Stimulated activated CD8-positive, alpha-beta memory T cell treated with anti-CD3 and anti-CD28 coated beads, Interleukin-7, amount 100 ng/mL, for 48 hours (primary cell): ENCODE measurements at regions not wholly inside any gene's neighbourhood (a gene's known extent, or its start where the extent isn't known, plus 50 kb on each side); places are given as distances from the start of the nearest gene placed in this dataset.
"Not testable (repeated sequence)": the region's sequence is repeated elsewhere in the genome, so short reads cannot be mapped to it uniquely, and the experiment has no call there.

Experiments used
- DNase-seq, 2 donors: peaks; one replicate each; pipeline ENCODE4 v3.0.0-alpha.2; 2020; ENCODE audit warnings: low read depth in 1 of 2; ENCODE audit errors: extremely low read depth in 1 of 2

DNA sequence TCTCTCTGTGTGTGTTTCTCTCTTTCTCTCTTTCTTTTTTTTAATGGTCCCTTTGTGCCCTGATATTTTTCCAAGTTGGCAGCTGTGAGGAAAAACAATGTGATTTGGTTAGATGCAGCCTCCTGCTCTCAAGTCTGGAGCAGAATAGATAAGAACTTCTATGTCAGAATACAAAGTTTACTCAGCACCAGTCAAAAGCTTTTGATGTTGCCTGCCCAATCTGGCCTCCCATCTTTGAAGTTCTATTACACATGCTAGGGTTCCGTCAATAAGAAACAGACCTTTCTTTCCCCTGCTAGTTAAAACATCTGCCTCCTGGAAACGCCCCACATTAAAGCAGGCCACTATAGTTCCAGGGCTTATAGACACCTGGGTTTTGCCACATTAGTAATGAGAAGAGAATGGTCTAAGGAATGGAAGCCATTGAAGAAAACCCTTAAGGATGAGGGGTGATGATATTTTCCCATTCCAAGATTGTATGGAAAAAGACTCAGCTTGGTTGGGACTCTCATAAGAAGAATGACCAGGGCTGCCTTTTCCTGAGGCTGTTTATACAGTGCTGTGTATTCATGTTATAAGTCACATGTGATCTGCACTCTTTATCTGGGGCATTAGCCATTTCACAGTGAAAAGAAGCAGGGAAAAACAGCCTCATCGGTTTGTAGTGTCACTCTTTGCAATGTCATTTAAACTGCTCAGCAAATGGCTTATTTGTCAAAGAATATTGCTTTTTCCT, 414.7 kb upstream of the PROX1 start:
- DNase-seq = no peak

DNA sequence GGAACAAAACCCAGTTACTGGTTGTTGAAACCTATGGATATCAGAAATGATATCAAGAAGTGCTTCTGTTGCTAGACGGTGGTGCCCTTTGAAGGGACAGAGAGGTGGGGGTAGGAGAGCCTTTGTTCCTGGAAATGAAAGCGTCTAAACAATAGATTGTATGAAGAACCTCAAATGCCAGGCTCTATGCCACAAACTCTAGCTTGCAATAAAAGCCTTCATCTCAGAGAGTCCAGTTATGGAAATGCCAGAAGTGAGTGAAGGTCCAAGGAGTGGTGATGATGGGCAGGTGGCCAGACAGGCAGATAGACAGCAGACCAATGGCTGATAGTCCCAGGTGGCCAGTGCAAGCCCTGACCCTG, 414.1 kb upstream of the PROX1 start:
- DNase-seq = no peak

- no peak for DNase-seq
Measured at GRCh38 chr1:213582976-213583567, 404.7 kb upstream of the PROX1 start.

DNA sequence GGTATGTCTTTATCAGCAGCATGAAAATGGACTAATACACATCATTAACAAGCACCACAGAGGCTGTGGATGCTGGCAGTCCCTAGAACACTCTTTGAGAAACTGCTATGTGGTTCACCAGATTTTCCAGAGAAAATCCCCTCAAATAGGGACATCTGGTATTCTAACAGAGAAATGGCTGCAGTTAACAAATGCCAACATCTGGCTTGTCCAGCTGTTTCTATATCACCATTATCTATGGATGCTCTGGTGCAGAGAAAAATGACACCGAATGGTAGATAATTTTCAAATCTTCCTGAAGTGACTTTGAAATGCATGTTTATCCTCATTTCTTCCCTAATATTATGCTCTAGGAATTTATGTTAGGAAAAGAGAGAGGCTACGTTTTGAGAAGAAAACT, 403.5 kb upstream of the PROX1 start:
- DNase-seq = no peak

GRCh38 chr1:213585402-213585801, 402.4 kb upstream of the PROX1 start:
- DNase-seq = no peak

DNA sequence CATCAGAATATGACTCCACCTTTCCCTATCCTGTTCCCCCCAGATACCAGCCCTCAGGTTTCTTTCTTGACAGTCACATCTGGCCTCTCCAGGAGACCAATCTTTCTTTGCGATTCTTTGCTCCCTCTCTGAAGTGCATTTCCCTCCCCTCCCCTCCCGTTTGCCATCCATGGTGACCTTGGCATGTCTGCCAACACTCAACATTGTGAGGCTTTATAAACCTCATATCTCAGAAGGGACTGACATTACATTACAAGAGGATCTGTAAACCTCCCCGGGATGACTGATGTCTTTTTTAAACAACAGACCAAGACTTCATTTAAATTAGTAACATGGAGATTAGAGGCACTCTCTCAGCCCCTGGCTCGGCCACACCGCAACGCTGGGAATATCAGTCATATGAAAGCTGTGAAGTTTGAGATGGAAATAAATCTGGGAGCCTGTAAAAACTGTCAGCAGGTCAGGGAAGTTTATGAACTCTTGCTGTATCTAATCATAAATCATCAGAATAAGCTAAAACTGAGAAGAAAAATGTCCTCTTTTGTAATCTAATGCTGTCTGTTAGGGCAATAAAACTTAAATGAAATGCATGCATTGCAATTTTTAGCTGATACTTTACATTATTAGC, 401.7 kb upstream of the PROX1 start:
- no peak for DNase-seq

DNA sequence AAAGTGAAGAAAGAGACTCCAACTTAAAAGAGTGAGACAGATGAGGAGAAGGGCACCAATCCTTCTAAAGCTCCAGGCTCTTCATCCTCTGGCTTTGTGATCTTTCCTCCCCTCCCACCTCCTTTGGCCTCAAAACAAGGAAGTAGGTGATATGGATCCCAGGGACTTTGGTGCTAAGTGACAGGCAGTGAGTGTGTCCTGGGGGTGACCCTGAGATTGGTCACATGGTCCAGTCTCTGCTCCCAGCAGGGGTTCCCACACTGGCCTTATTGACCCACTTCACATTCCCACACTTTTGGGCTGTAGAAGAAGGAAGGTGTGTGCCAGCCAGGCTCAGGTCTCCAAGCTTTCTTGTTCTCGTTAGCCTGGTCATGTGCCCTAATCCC, 401.2 kb upstream of the PROX1 start:
- DNase-seq = no peak

DNA sequence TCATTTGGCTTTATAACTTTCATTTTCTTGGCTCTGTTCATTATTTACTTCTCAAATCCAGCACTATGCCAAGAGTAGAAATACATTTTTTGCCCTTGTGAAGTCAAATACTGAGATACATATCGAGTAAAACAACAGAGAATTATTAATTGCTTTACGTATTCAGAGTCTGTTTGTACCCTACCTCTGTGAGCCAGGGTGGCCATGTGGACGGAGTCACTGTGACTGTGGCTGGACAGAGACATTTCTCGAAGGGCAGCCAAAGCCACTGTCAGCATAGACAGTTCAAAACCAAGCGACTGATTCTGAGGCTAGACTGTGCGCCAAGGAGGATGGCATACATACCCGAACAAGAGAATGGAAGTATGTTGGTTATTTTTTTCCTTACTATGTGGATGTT, 391.0 kb upstream of the PROX1 start:
- no peak for DNase-seq

- DNase-seq = no peak
Measured at GRCh38 chr1:213598263-213598662, 389.5 kb upstream of the PROX1 start.

- DNase-seq = no peak
Measured at GRCh38 chr1:213600879-213601278, 386.9 kb upstream of the PROX1 start.

DNA sequence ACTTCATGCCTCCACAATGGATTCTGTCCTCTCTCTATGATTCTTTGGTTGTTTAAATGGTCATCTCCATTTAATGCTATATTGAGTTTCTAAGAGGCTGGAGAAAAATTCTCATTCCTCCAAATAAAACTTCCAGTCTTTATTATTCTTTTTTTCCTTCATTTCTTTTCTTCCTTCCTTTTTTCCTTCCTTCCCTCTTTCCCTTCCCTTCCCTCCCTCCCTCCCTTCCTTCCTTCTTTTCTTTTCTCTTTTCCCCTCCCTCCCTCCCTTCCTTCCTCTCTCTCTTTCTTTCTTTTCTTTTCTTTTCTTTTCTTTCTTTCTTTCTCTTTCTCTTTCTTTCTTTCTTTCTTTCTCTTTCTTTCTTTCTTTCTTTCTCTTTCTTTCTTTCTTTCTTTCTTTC, 386.1 kb upstream of the PROX1 start:
- DNase-seq = not testable (repeated sequence)

- DNase-seq = no peak
Measured at GRCh38 chr1:213602796-213603486, 384.8 kb upstream of the PROX1 start.

DNA sequence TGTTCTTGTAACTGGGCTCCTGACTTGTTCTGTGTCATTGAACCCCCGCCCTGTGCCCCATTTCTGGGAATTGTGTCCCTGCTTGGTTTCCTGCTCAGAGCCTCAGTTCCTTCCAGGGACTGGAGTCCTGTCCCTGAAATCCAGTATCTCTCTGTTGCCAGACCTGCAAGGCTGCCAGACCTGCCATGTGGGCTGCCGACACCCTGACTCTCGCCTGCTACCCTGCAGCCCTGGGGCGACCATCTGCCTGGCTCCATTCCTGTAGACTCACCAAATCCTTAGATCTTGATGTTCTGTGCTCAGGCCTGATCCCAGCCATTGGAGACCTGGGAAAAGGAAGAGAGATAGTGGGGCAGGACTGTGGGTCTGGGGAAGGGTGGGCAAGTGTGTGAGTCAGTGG, 383.3 kb upstream of the PROX1 start:
- no peak for DNase-seq

DNA sequence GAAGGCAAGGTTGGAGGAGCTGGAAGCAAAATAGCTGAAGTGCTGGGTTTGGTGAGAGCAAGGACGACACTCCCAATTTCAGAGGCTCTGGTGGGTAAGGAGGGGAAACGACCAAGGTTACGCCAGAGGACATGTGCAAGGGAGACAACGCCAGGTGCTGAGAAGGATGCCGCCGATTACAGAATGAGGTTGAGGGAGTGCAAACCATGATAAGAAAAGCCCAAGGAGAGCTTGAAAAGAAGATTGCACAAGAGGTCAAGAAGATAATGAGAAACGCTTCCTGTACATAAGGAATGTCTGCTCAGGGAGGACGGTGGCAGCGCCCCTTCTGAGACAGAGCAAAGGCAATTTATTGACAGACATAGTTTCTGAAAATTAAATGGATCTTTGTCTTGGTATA, 382.0 kb upstream of the PROX1 start:
- no peak for DNase-seq

- no peak for DNase-seq
Measured at GRCh38 chr1:213606252-213606820, 381.4 kb upstream of the PROX1 start.

- no peak for DNase-seq
Measured at GRCh38 chr1:213613549-213613948, 374.2 kb upstream of the PROX1 start.

GRCh38 chr1:213615226-213615916, 372.4 kb upstream of the PROX1 start:
- no peak for DNase-seq

DNA sequence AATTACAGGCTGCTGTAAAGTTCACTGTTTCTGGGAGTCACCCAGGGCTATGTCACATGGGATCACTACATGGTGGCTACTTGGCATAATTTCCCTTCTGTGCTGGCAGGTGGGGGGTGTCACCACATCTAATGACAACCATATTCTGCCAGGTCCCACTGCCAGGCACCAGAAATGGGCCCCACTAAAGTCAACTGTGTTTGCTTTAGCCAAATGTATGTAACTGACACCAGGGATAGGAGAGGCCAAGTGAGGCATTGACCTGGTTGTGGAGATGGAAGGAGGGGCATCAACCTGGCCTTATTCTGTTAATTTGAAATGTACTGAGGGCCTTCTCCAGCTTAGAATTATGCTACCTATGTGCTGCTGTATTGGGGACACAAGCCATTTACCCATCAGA, 370.6 kb upstream of the PROX1 start:
- no peak for DNase-seq

- no peak for DNase-seq
Measured at GRCh38 chr1:213618094-213618493, 369.7 kb upstream of the PROX1 start.

DNA sequence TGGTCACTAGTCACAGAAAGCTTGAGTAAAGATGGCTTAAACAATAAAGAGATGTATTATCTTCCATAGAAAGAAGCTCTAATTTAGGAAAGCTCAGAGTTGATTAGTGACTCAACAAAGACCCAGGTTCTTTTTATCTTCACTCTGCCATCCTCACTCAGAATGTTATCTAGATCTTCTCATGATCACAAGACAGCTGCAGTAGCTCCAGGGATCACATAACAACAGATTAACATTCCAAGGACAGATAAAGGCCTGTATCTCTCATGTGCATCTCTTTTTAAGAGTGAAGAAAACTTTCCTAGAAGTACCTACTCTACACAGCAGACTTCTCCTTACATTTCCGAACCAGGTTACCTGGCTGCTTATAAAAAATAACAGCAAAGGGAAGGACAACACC, 368.7 kb upstream of the PROX1 start:
- no peak for DNase-seq

DNA sequence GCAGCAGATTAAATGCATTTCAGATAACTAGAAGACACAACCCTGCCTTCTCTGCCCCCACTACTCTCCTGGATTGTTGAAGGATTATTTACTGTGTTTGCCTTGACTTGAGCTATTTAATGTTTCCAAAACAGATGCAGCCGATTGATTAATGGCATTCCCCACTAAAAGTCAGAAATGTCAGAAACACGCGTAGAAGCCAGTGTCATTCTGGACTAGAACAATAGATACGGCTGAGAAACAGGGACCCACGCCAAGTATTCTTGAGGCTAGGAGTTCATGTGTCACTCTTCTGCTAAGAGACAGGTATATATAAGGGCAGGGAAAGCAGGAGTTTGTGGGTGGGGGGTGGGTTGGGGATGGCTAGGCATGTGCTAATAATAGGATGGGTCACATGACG, 366.7 kb upstream of the PROX1 start:
- DNase-seq = no peak
